Subcutaneous abdominal adipose tissue (tissue), 5 donors: ENCODE measurements at regions not wholly inside any gene's neighbourhood (a gene's known extent, or its start where the extent isn't known, plus 50 kb on each side); places are given as distances from the start of the nearest gene placed in this dataset.

ENCODE experiments used
- H3K27ac ChIP-seq: one replicate; pipeline ENCODE4 v1.7.0; 2013; ENCODE audit warnings: low read depth, mild to moderate bottlenecking, inconsistent platforms, low read length, moderate library complexity
- H3K27me3 ChIP-seq, 5 donors: one replicate each; pipeline ENCODE4 v1.7.0; 2013; ENCODE audit warnings: low read length in 5 of 5, inconsistent platforms in 1 of 5; ENCODE audit not compliant: control insufficient read depth in 5 of 5, insufficient read depth in 4 of 5
- H3K36me3 ChIP-seq, 5 donors: one replicate each; pipeline ENCODE4 v1.7.0; 2013; ENCODE audit warnings: low read length in 5 of 5; ENCODE audit not compliant: control insufficient read depth in 5 of 5, insufficient read depth in 5 of 5
- H3K4me1 ChIP-seq, 5 donors: one replicate each; pipeline ENCODE4 v1.7.0; 2013; ENCODE audit warnings: low read length in 5 of 5, mild to moderate bottlenecking in 3 of 5, moderate library complexity in 1 of 5; ENCODE audit not compliant: control insufficient read depth in 5 of 5, insufficient read depth in 5 of 5
- H3K4me3 ChIP-seq, 5 donors: one replicate each; pipeline ENCODE4 v1.7.0; 2013; ENCODE audit warnings: low read length in 5 of 5, low read depth in 1 of 5
- H3K9ac ChIP-seq, 5 donors: one replicate each; pipeline ENCODE4 v1.7.0; 2013; ENCODE audit warnings: low read length in 5 of 5, mild to moderate bottlenecking in 4 of 5, moderate library complexity in 3 of 5
- H3K9me3 ChIP-seq, 5 donors: one replicate each; pipeline ENCODE4 v1.7.0; 2013; ENCODE audit warnings: low read length in 5 of 5; ENCODE audit not compliant: control insufficient read depth in 5 of 5
- donor health status: healthy.
- donor health status: healthy.
- donor health status: healthy.
- donor health status: healthy.
- donor health status: healthy.

DNA sequence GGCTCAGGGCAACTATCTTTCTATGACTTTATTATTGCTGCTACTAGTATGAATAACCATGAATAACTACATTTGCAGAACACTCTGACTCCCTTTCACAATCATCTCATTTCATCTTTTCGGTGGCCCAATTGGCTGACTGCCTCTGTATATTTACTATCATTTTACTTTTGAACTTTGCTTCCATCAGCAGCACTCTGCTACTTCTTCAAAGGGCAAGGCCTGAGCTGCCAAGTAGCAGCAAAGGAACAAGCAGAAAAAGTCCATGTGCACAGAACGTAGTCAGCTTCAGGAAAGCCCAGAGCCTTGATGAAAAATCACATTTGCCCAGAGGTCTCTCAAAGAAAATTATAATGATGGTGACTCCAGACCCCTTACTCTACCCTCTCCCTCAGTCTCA is 214.5 kb upstream of the PUM3 start:
- Histone ChIP-seq H3K4me3 (no peak overlapping the region), H3K27ac (peak overlapping the region; percentile 41), H3K4me1 (peaks cover 0 to 29% (median 5%) of the 10 kb centered on the region in 5 donors), H3K36me3 (no peaks in the 10 kb centered on the region), H3K9ac (no peak overlapping the region), H3K9me3 (no peaks in the 10 kb centered on the region), H3K27me3 (no peaks in the 10 kb centered on the region)

DNA sequence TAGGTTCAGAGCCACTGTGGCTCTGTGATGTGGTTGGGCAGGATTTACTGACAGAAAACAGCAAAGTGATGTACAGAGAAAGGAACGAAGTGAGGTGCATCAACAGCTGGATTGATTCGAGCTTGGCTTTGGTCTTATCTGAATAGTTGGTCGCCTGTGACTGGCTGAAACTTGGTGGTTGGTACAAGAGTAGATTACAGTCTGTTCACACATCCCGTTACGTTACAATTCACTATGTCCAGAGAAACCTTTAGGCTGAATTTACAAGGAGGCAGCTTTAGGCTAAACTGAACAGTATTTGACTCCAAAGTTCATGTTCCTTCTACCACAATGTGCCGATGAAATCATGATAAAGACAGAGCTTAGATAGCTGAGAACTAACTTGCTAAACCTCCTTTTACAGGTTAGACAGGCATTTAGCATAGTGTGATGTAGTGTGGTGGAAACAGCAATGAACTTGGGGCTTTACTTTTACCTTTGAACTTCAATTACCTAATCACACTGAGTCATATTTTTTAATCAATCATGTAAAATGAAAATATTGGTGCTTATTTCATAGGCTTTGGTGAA is 210.2 kb upstream of the PUM3 start:
- Histone ChIP-seq H3K36me3 (no peaks in the 10 kb centered on the region), H3K9ac (no peak overlapping the region), H3K4me1 (peaks cover 0 to 24% (median 5%) of the 10 kb centered on the region in 5 donors), H3K27me3 (no peaks in the 10 kb centered on the region), H3K27ac (no peak overlapping the region), H3K9me3 (no peaks in the 10 kb centered on the region), H3K4me3 (no peak overlapping the region)

DNA sequence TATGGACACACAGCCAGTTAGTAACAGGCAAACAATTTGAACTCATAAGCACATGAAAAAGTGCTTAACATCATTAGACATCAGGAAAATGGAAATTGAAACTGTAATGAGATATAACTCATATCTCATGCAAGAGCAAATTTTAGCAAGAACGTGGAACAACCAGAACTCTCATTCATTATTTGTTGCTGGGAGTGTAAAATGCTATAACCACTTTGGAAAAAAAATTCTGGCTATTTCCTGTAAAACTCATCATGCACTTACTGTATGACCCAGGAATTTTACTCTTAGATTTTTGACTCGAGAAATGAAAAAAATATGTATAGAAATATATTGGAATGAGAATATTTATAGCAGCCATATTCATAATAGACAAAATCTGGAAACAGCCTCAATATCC is 205.7 kb upstream of the PUM3 start:
- Histone ChIP-seq H3K36me3 (no peaks in the 10 kb centered on the region), H3K9me3 (no peaks in the 10 kb centered on the region), H3K27ac (no peak overlapping the region), H3K9ac (no peak overlapping the region), H3K4me3 (no peak overlapping the region), H3K4me1 (peaks cover 0 to 5% (median 0%) of the 10 kb centered on the region in 5 donors), H3K27me3 (no peaks in the 10 kb centered on the region)

DNA sequence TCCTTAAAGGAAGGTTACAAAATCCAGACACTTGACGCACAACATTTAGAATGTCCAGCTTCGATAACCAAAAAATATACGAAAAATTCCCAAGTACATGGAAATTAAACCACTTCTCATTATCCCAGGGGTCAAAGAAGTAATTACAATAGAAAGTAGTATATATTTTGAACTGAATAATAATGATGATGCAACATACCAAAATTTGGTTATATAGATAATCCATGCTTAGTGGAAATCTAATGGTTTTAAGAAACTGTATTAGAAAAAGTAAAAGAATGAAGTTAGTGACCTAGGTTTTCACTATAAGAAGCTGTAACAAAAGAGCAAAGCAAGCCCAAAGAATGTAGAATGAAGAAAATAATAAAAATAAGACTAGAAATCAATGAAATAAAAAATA is 204.0 kb upstream of the PUM3 start:
- no peak overlapping the region for H3K4me3 ChIP-seq
- no peaks in the 10 kb centered on the region for H3K9me3 ChIP-seq
- no peaks in the 10 kb centered on the region for H3K27me3 ChIP-seq
- H3K9ac ChIP-seq: no peak overlapping the region
- H3K36me3 ChIP-seq: no peaks in the 10 kb centered on the region
- H3K4me1 ChIP-seq: peaks cover 0 to 5% (median 0%) of the 10 kb centered on the region in 5 donors
- H3K27ac ChIP-seq: no peak overlapping the region

- Histone ChIP-seq H3K9me3 (no peaks in the 10 kb centered on the region), H3K36me3 (no peaks in the 10 kb centered on the region), H3K27me3 (no peaks in the 10 kb centered on the region), H3K4me3 (no peak overlapping the region), H3K27ac (no peak overlapping the region), H3K4me1 (peaks cover 0 to 5% (median 0%) of the 10 kb centered on the region in 5 donors), H3K9ac (no peak overlapping the region)
Observed at GRCh38 chr9:3045153-3045552, 201.3 kb upstream of the PUM3 start.

DNA sequence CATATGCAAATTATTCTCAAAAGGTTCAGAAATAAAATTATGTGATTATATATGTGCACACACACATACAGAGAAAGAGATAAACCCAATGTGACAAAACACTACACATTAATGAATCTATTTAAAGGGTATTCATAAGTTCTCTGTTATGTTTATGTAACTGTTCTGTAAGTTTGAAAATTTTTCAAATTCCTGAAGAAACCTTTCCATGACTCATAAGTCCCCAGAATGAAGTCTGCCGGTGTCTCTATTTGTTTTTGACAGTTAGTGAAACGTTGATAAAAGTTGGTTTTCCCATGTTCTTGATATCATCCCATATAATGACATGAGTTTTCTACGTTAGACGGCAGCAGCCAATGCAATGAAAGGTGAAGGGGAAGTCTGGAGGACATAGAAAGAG is 199.5 kb upstream of the PUM3 start:
- Histone ChIP-seq H3K9me3 (no peaks in the 10 kb centered on the region), H3K9ac (no peak overlapping the region), H3K27ac (no peak overlapping the region), H3K4me1 (peaks cover 0 to 5% (median 0%) of the 10 kb centered on the region in 5 donors), H3K36me3 (no peaks in the 10 kb centered on the region), H3K4me3 (no peak overlapping the region), H3K27me3 (no peaks in the 10 kb centered on the region)

DNA sequence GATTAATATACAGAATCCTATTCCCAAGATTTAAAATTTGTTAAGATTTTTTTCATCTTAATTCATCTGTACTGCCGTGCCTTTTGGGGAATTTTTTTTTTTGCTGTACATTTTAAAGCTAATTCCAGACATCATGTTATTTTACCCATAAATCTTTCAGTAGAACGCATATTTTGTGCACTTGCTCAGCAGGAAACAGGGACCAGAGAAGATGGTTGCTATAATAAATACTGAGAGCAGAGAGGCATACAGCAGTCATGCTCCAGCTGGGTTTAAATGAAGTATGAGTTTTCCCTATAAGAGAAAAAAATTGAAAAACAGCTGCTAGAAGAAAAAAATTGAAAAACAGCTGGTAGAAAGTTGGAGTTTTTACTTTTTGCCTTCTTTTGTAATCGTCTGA is 196.9 kb upstream of the PUM3 start:
- Histone ChIP-seq H3K27me3 (no peaks in the 10 kb centered on the region), H3K4me3 (no peak overlapping the region), H3K36me3 (no peaks in the 10 kb centered on the region), H3K4me1 (peaks cover 0 to 7% (median 5%) of the 10 kb centered on the region in 5 donors), H3K9ac (no peak overlapping the region), H3K9me3 (no peaks in the 10 kb centered on the region), H3K27ac (no peak overlapping the region)

- no peaks in the 10 kb centered on the region for H3K9me3 ChIP-seq
- no peak overlapping the region for H3K9ac ChIP-seq
- peaks cover 0 to 11% (median 3%) of the 10 kb centered on the region in 5 donors for H3K4me1 ChIP-seq
- no peaks in the 10 kb centered on the region for H3K27me3 ChIP-seq
- no peak overlapping the region for H3K27ac ChIP-seq
- no peak overlapping the region for H3K4me3 ChIP-seq
- no peaks in the 10 kb centered on the region for H3K36me3 ChIP-seq
Observed at GRCh38 chr9:3036333-3036700, 192.4 kb upstream of the PUM3 start.

GRCh38 chr9:3035579-3036332 is 191.9 kb upstream of the PUM3 start:
- Histone ChIP-seq H3K27me3 (no peaks in the 10 kb centered on the region), H3K4me3 (peak overlapping the region in 1 of 5 donors; percentile 29), H3K9ac (no peak overlapping the region), H3K4me1 (peaks cover 0 to 11% (median 3%) of the 10 kb centered on the region in 5 donors), H3K36me3 (no peaks in the 10 kb centered on the region), H3K9me3 (no peaks in the 10 kb centered on the region), H3K27ac (no peak overlapping the region)

- no peak overlapping the region for H3K9ac ChIP-seq
- H3K27me3 ChIP-seq: no peaks in the 10 kb centered on the region
- no peak overlapping the region for H3K4me3 ChIP-seq
- peaks cover 0 to 24% (median 11%) of the 10 kb centered on the region in 5 donors for H3K4me1 ChIP-seq
- H3K27ac ChIP-seq: no peak overlapping the region
- H3K9me3 ChIP-seq: no peaks in the 10 kb centered on the region
- H3K36me3 ChIP-seq: no peaks in the 10 kb centered on the region
Observed at GRCh38 chr9:3032898-3033297, 189.0 kb upstream of the PUM3 start.
